WTC11 (cell line): ENCODE measurements at regions not wholly inside any gene's neighbourhood (a gene's known extent, or its start where the extent isn't known, plus 50 kb on each side); places are given as distances from the start of the nearest gene placed in this dataset.

Experiments used
- ATF3 ChIP-seq: sonication (generic); formaldehyde crosslinking; conservative IDR thresholded peaks from 2 replicates; pipeline ENCODE4 v1.8.1; 2022; ENCODE audit warnings: mild to moderate bottlenecking, missing genetic modification reagents
- TF ChIP-seq, protein P1 (sequence below): sonication (generic); formaldehyde crosslinking; IDR thresholded peaks from 2 replicates; pipeline ENCODE4 v1.8.0; 2022; ENCODE audit warnings: mild to moderate bottlenecking, missing genetic modification reagents

DNA sequence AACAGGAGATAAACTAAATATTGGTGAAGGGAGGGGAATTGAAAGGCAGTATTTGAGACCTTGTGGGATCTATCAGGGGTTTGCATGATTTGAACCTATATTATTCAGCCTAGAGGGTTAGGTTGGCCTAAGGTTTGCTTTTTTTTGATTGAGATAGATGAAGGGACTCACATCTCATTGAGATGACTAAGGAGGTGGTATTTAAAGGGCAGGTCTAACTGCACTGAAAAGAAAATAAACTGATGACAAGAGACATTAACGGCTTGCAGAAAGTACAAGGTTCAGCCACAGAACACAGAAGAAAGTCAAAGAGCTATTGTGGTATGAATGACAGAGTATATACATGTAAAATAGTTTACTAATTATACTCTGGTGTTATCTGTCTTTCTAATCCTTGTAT lies 412.7 kb downstream of the CDH10 start:
- TF ChIP-seq ATF3 (CRISPR knock-in tag), result no peak
- TF ChIP-seq, protein P1, sequence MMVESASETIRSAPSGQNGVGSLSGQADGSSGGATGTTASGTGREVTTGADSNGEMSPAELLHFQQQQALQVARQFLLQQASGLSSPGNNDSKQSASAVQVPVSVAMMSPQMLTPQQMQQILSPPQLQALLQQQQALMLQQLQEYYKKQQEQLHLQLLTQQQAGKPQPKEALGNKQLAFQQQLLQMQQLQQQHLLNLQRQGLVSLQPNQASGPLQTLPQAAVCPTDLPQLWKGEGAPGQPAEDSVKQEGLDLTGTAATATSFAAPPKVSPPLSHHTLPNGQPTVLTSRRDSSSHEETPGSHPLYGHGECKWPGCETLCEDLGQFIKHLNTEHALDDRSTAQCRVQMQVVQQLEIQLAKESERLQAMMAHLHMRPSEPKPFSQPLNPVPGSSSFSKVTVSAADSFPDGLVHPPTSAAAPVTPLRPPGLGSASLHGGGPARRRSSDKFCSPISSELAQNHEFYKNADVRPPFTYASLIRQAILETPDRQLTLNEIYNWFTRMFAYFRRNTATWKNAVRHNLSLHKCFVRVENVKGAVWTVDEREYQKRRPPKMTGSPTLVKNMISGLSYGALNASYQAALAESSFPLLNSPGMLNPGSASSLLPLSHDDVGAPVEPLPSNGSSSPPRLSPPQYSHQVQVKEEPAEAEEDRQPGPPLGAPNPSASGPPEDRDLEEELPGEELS (CRISPR knock-in tag), result no peak
